Activated T-helper 1 cell treated with anti-CD3 and anti-CD28 coated beads, Interleukin-12 subunit alpha, Interleukin-12 subunit beta, Interleukin-2, Interleukin-4 antibody, amounts not matched to agents 30 ng/mL and 10 ng/mL and 1 ng/mL, durations not matched to agents 14 hours and 24 hours and 36 hours (primary cell): ENCODE measurements at regions not wholly inside any gene's neighbourhood (a gene's known extent, or its start where the extent isn't known, plus 50 kb on each side); places are given as distances from the start of the nearest gene placed in this dataset.

Source experiments
- DNase-seq: peaks from one replicate; pipeline ENCODE4 v3.0.0; 2021; ENCODE audit warnings: low spot score
- H3K27ac Mint-ChIP-seq: one replicate; pipeline ENCODE4 v1.8.0; 2021; ENCODE audit warnings: mild to moderate bottlenecking, mixed read lengths
- H3K27me3 Mint-ChIP-seq: one replicate; pipeline ENCODE4 v1.8.0; 2022; ENCODE audit warnings: mild to moderate bottlenecking, moderate library complexity, mixed read lengths; ENCODE audit not compliant: insufficient read depth
- H3K36me3 Mint-ChIP-seq: one replicate; pipeline ENCODE4 v1.8.0; 2021; ENCODE audit warnings: low read depth, mixed read lengths
- H3K4me1 Mint-ChIP-seq: one replicate; pipeline ENCODE4 v1.8.0; 2021; ENCODE audit warnings: low read depth, mixed read lengths
- H3K4me3 Mint-ChIP-seq: one replicate; pipeline ENCODE4 v1.8.0; 2021; ENCODE audit warnings: mild to moderate bottlenecking, moderate library complexity, mixed read lengths
- H3K9me3 Mint-ChIP-seq: one replicate; pipeline ENCODE4 v1.8.0; 2021; ENCODE audit warnings: mixed read lengths
- intact Hi-C: fragments of 100-400 bp; cut with micrococcal nuclease; formaldehyde crosslinking; loops from one replicate; pipeline ENCODE4 v1.15.1; 2024

DNA sequence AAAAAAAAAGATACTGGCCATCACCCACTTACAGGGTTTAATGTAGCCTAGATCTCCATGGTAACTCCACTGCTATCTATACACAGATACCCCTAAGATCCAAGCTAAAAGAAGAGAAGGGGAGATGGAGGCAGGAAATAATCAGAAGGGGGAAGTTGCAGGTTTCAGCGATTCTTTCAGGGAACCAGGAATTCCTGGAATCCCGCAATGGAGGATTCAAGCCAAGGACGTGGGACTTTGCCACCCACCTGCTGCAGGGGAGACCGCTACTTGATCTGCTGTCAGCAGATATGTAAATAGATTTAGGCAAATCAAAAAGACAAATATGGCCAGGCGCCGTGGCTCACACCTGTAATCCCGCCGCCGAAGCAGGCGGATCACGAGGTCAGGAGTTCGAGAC lies 121.1 kb downstream of the AIPL1 start:
- no peak overlapping the region for H3K4me3 Mint-ChIP-seq
- H3K9me3 Mint-ChIP-seq, result no peaks in the 10 kb centered on the region
- no peaks in the 10 kb centered on the region for H3K4me1 Mint-ChIP-seq
- intact Hi-C loops, result no loop called here
- H3K36me3 Mint-ChIP-seq, result no peaks in the 10 kb centered on the region
- DNase-seq, result no peak
- peaks cover 4% of the 10 kb centered on the region for H3K27me3 Mint-ChIP-seq
- H3K27ac Mint-ChIP-seq, result no peak overlapping the region

DNA sequence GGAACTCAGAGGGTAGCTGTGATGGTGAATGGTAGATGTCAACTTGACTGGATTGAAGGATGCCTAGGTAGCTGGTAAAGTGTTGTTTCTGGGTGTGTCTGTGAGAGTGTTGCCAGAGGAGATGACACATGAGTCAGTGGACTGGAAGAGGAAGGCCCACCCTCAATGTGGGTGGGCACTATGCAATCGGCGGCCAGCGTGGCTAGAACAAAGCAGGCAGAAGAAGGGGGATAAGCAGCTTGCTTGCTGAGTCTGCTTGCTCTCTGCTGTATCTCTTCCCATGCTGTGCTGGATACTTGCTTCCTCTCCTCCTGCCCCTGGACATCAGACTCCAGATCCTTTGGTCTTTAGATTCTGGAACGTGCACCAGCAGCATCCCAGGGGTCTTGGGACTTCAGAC lies 128.1 kb downstream of the AIPL1 start:
- no peak for DNase-seq
- no peaks in the 10 kb centered on the region for H3K36me3 Mint-ChIP-seq
- intact Hi-C loops, result no loop called here

DNA sequence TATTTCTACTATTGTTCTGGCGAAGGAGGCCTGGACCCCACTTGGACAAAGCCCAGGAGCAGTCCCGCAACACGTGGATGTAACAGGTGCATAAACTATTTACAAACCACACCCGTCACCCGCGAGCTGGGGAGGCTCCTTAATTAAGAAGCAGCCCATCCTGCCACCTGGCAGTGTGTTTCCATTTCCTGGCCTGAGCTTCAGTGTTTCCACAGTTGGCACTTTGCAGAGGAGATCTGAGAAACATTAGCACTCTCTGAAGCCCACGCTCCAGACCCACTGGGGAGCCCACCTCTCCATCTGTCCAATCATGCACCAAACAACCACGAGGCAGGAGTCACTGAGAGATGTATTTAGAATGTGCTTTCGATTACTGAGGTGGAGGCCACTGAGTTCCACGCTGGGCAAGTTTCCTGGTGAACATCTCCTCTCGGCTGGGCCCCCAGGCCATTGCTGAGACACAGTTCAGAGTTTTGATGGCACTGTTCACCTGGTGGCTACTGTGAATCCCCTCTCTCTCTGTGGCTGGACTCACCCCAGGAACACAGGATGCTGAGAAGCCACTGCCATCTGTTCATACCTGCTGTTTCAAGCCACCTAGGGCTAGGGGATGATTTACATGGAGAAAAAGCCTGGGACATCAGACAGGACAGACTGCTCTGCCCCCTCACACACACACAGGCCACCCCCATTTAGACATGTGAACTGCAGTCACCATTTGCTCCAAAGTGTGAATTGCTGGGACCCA lies 129.1 kb downstream of the AIPL1 start:
- DNase-seq, result no peak
- intact Hi-C loops, result no loop called here
- Mint-ChIP-seq H3K27me3 (peaks cover 2% of the 10 kb centered on the region), H3K4me3 (no peak overlapping the region), H3K36me3 (no peaks in the 10 kb centered on the region), H3K4me1 (no peaks in the 10 kb centered on the region), H3K27ac (no peak overlapping the region), H3K9me3 (no peaks in the 10 kb centered on the region)

More for the DNA sequence above, 128.1 kb downstream of the AIPL1 start:
- H3K9me3 Mint-ChIP-seq, result no peaks in the 10 kb centered on the region
- H3K27ac Mint-ChIP-seq, result no peak overlapping the region
- no peak overlapping the region for H3K4me3 Mint-ChIP-seq
- no peaks in the 10 kb centered on the region for H3K4me1 Mint-ChIP-seq
- peaks cover 4% of the 10 kb centered on the region for H3K27me3 Mint-ChIP-seq

DNA sequence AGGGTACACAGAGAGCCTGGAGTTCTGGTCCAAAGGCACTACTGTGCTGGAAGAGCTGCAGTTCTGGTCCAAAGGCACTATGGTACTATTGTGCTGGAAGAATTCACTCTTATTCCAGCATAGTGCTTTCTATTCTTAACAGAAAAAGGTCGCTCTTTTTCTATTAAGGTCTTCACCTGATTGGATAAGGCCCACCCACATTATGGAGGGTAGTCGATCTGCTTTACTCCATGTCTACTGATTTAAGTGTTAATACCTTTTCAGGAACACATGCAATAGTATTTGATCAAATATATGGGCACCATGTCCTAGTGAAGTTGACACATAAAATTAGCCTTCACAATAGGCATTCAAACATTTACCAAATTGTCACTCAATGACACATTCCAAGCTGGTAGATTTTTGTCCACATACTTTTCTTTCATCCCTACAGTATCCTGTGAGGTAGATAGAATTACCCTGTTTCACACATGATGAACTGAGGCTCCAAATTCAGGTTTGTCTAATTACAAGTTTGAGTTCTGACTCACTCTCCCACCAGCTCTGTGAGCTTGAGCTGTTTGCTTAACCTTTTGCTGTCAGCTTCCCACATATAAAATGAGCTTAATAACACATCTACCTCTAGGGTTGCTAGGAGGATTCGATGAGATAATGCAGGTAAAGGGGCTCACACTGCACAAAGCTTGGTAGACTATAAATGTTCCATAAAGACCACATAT lies 129.9 kb downstream of the AIPL1 start:
- Mint-ChIP-seq H3K27me3 (no peaks in the 10 kb centered on the region), H3K4me3 (no peak overlapping the region)

DNA sequence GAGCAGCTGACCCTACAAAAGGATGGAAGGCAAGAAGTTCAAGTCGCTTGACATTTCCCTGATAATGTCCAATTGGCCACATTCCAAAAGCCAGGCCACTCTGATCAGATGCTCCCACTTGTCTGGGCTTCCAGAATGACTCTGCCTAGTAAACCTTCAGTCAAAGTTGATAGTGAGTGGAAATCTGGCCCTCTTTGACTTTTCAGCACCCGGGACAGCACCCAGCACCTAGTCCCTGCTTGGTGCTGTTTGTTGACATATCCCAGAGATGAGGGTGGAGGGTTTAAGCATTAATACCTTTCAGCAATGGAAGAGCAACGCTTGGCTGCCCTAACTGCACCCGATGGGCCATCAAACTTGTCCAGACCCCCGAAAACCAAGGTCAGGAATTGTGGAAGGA lies 131.3 kb downstream of the AIPL1 start:
- H3K27ac Mint-ChIP-seq, result no peak overlapping the region
- no peaks in the 10 kb centered on the region for H3K27me3 Mint-ChIP-seq
- H3K4me1 Mint-ChIP-seq, result no peaks in the 10 kb centered on the region
- H3K4me3 Mint-ChIP-seq, result no peak overlapping the region
- no peaks in the 10 kb centered on the region for H3K9me3 Mint-ChIP-seq
- intact Hi-C loops, result no loop called here
- no peak for DNase-seq
- H3K36me3 Mint-ChIP-seq, result no peaks in the 10 kb centered on the region

More for the DNA sequence above, 129.9 kb downstream of the AIPL1 start:
- intact Hi-C loops, result no loop called here
- Mint-ChIP-seq H3K9me3 (no peaks in the 10 kb centered on the region), H3K4me1 (no peaks in the 10 kb centered on the region), H3K27ac (no peak overlapping the region), H3K36me3 (no peaks in the 10 kb centered on the region)
- no peak for DNase-seq

DNA sequence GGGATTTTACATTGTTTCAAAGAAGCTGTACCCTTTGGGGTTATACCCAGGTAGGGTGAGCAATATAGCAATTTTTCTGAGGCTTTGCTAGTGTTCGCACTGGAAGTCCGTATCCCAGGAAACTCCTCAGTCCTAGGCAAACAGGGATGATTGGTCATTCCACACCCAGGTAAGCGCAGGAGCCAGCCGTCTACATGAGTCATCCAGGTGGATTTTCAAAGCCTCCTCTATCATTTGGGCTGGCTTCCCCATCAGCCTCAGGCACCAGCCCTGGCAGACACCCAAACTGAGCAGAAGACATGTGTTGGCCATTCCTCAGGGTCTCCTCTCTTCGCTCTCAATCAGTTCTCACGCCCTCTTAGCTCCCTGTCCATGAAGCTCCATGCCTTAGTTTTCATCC lies 135.6 kb downstream of the AIPL1 start:
- no peaks in the 10 kb centered on the region for H3K9me3 Mint-ChIP-seq
- no peak for DNase-seq
- no peak overlapping the region for H3K27ac Mint-ChIP-seq
- no peaks in the 10 kb centered on the region for H3K27me3 Mint-ChIP-seq
- no peak overlapping the region for H3K4me3 Mint-ChIP-seq
- no peaks in the 10 kb centered on the region for H3K4me1 Mint-ChIP-seq
- no peaks in the 10 kb centered on the region for H3K36me3 Mint-ChIP-seq
- intact Hi-C loops, result no loop called here

DNA sequence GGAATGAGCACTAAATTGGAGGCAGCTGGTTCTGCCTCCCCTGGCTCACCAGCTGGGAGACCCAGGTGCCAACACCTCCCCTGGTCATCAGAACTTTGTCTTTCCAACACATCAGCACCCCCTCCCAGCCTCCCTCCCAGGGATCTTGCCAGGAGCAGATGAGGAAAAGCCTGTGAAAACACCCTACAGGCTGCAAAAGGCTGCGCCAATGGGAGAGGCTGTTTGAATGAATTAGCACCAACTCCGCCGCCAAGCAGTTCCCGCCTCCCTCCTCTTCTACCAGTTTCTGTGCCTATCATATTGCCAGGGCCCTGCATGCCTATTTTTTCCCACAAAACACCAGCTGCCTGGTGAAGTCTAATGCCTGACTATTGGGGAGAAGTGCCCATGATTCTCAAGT lies 137.0 kb downstream of the AIPL1 start:
- H3K36me3 Mint-ChIP-seq, result no peaks in the 10 kb centered on the region
- no peaks in the 10 kb centered on the region for H3K4me1 Mint-ChIP-seq
- DNase-seq, result no peak
- intact Hi-C loops, result no loop called here
- no peak overlapping the region for H3K27ac Mint-ChIP-seq
- H3K9me3 Mint-ChIP-seq, result no peaks in the 10 kb centered on the region
- H3K4me3 Mint-ChIP-seq, result no peak overlapping the region
- H3K27me3 Mint-ChIP-seq, result no peaks in the 10 kb centered on the region

DNA sequence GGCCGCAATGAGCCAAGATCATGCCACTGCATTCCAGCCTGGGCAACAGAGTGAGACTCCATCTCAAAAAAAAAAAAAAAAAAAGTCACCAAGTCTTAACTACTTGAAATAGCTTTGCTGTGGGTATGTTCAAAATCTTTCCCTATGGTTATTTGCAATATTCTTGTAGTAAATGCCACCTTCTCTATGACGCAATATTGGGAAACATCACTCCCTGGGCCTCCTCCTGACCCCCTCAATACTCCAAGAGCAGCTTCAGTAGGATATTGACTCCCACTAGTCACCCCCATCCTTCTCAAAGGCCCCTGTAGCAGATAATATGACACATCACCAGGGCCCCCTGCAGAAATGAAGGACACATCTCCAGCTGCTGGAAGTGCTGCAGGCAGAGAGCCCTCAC lies 137.8 kb downstream of the AIPL1 start:
- H3K4me1 Mint-ChIP-seq, result no peaks in the 10 kb centered on the region
- H3K27ac Mint-ChIP-seq, result no peak overlapping the region
- intact Hi-C loops, result no loop called here
- no peaks in the 10 kb centered on the region for H3K36me3 Mint-ChIP-seq
- H3K27me3 Mint-ChIP-seq, result peaks cover 2% of the 10 kb centered on the region
- H3K9me3 Mint-ChIP-seq, result no peaks in the 10 kb centered on the region
- H3K4me3 Mint-ChIP-seq, result no peak overlapping the region
- DNase-seq, result no peak

DNA sequence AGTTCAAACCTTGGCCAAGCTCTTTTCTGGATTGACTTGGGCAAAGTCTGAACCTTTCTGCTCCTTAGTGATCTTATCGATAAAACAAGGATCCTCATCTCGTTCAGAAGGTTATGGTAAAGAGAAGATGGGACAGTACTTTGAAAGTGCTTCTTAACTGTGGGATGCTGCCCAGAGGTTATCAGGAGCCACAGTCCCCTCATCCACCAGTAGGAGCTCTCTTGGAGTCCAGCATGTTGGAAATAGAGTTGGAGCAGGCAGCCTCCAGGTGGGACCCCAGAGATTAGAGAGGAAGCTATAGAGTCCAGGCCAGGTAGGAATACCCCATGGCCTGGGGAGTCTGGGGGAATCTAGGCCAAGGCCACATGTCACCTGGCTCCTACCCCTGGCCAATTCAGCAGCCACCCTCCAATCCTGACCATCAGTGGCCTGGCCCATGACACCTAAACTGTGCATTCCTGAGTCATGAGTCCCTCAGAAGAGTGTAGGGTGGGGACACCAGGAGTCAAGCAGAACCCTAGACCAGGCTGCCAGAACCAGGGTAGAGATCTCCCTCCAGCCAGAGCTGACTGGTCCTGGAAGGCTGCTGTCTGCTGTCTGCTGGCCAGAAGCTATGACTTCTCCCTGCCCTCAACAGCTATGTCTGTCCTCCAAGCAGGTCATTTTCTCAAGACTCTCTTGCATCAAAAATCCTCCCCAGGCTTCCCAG lies 144.3 kb downstream of the AIPL1 start:
- Mint-ChIP-seq H3K27ac (no peak overlapping the region), H3K4me3 (no peak overlapping the region), H3K4me1 (no peaks in the 10 kb centered on the region), H3K9me3 (no peaks in the 10 kb centered on the region), H3K36me3 (no peaks in the 10 kb centered on the region), H3K27me3 (peaks cover 2% of the 10 kb centered on the region)
- DNase-seq, result no peak
- intact Hi-C loops, result no loop called here

DNA sequence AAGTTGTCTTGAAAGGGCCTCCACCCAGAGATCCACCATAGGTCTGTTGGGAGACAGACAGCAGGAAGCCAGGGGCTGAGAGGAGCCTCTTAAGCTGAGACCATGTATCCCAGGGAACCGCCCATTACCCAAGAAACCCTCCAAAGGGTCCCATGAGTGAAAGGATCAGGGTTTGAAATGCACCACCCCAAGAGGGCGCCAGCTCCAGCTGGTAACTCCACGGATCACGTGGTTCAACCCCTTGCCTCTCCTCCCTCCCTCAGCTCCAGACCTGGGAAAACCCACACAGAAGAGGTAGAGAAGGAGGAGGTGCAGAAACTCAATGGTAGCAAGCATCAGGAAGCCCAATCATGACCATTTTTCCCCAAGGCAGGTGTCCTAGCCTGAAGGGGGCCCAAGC lies 148.7 kb downstream of the AIPL1 start:
- Mint-ChIP-seq H3K27me3 (no peaks in the 10 kb centered on the region), H3K36me3 (no peaks in the 10 kb centered on the region), H3K4me3 (no peak overlapping the region), H3K27ac (no peak overlapping the region), H3K4me1 (no peaks in the 10 kb centered on the region), H3K9me3 (no peaks in the 10 kb centered on the region)
- DNase-seq, result no peak
- intact Hi-C loops, result no loop called here

DNA sequence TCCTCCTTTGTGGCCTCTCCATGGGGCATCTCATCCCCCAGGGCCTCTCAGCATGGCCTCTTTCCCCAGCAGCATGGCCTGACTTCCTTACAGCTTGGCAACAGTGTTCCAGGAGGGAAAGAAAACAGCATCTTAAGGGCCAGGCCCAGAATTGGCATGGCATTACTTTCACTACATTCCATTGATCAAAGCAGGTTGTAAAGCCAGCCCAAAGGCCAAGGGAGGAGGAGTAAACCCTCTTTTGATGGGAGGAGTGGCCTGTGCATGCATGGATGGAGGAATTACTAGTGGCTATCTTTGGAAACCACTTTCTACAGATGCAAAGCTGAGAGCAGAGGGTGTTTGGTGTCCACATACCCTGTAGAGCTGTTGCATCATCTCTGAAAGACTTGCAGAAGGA lies 149.4 kb downstream of the AIPL1 start:
- no peaks in the 10 kb centered on the region for H3K36me3 Mint-ChIP-seq
- no peak for DNase-seq
- no peaks in the 10 kb centered on the region for H3K9me3 Mint-ChIP-seq
- no peaks in the 10 kb centered on the region for H3K4me1 Mint-ChIP-seq
- intact Hi-C loops, result no loop called here
- no peak overlapping the region for H3K4me3 Mint-ChIP-seq
- H3K27ac Mint-ChIP-seq, result no peak overlapping the region
- no peaks in the 10 kb centered on the region for H3K27me3 Mint-ChIP-seq

DNA sequence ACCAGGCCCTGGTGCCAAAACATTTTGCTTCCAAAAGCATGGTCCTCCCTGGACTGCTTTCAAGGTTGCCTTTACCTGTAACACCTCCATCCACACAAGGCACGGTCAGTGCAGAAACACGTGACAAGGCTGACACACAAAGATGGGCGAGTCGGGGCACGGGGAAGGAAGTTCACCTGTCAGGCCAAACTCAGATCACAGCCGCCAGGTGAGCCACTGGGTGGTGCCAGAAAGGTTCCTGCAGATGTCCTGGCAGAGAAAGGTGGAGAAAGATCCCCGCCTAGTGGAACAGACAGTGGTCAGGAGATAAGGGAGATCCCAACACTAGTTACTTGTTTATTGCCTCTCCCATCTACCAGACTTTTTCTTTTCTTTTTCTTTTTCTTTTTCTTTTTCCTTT lies 155.3 kb downstream of the AIPL1 start:
- no peaks in the 10 kb centered on the region for H3K36me3 Mint-ChIP-seq
- no peak for DNase-seq
- H3K4me1 Mint-ChIP-seq, result no peaks in the 10 kb centered on the region
- H3K27me3 Mint-ChIP-seq, result peaks cover 2% of the 10 kb centered on the region
- H3K27ac Mint-ChIP-seq, result no peak overlapping the region
- no peak overlapping the region for H3K4me3 Mint-ChIP-seq
- no peaks in the 10 kb centered on the region for H3K9me3 Mint-ChIP-seq
- intact Hi-C loops, result no loop called here

DNA sequence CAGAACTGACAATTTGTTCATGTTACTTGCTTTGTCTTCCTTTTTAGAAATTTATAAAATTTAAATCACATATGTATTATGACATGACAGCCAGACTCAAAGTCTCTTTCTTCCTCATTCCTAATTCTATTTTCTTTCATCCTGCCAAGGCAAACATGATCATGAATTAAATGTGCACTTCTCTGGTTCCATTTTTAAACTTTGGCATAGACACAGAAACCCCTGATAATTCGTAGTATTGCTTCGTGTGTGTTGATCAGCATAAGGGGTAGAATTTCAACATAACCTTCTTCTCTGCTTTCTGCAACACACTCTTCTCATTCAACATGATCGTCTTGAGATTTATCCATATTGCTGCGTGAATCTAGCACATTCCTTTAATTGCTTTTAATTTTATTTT lies 156.5 kb downstream of the AIPL1 start:
- no peaks in the 10 kb centered on the region for H3K36me3 Mint-ChIP-seq
- intact Hi-C loops, result no loop called here
- no peaks in the 10 kb centered on the region for H3K4me1 Mint-ChIP-seq
- H3K27ac Mint-ChIP-seq, result no peak overlapping the region
- peaks cover 2% of the 10 kb centered on the region for H3K27me3 Mint-ChIP-seq
- no peaks in the 10 kb centered on the region for H3K9me3 Mint-ChIP-seq
- H3K4me3 Mint-ChIP-seq, result no peak overlapping the region
- DNase-seq, result no peak
